MM.1S (cell line): ENCODE measurements at regions not wholly inside any gene's neighbourhood (a gene's known extent, or its start where the extent isn't known, plus 50 kb on each side); places are given as distances from the start of the nearest gene placed in this dataset.

ENCODE experiments used
- DNase-seq: peaks from one replicate; pipeline ENCODE4 v3.0.0-alpha.2; 2015
- H2AFZ ChIP-seq: fragments of 300-600 bp; sonication (generic); 2 replicates; pipeline ENCODE4 v1.6.0; 2016; ENCODE audit warnings: antibody characterized with exemption, low read length
- H3F3A ChIP-seq: fragments of 300-600 bp; sonication (generic); 2 replicates; pipeline ENCODE4 v1.6.1; 2016; ENCODE audit warnings: mild to moderate bottlenecking, antibody characterized with exemption, low read length, moderate library complexity, mixed read lengths; ENCODE audit not compliant: insufficient read depth
- H3K27ac ChIP-seq: fragments of 300-600 bp; sonication (generic); 2 replicates; pipeline ENCODE4 v1.5.1; 2016; ENCODE audit warnings: mild to moderate bottlenecking, low read length
- H3K27me3 ChIP-seq: fragments of 300-600 bp; sonication (generic); replicated peaks from 2 replicates; pipeline ENCODE4 v1.6.0; 2016; ENCODE audit warnings: low read length; ENCODE audit not compliant: insufficient read depth
- H3K36me3 ChIP-seq: fragments of 300-600 bp; sonication (generic); replicated peaks from 2 replicates; pipeline ENCODE4 v1.6.1; 2016; ENCODE audit warnings: mild to moderate bottlenecking, low read length, mixed read lengths; ENCODE audit not compliant: insufficient read depth
- H3K4me1 ChIP-seq: fragments of 300-600 bp; sonication (generic); 2 replicates; pipeline ENCODE4 v1.6.1; 2016; ENCODE audit warnings: low read length, mixed read lengths
- H3K4me2 ChIP-seq: fragments of 300-600 bp; sonication (generic); 2 replicates; pipeline ENCODE4 v1.6.0; 2016; ENCODE audit warnings: low read depth, low read length
- H3K4me3 ChIP-seq: fragments of 300-600 bp; sonication (generic); 2 replicates; pipeline ENCODE4 v1.5.1; 2016; ENCODE audit warnings: low read length, mixed read lengths
- H3K79me2 ChIP-seq: fragments of 300-600 bp; sonication (generic); 2 replicates; pipeline ENCODE4 v1.6.1; 2016; ENCODE audit warnings: mixed run types, low read length, mixed read lengths
- H3K9ac ChIP-seq: fragments of 300-600 bp; sonication (generic); 2 replicates; pipeline ENCODE4 v1.6.1; 2016; ENCODE audit warnings: low read length, mixed read lengths
- H3K9me2 ChIP-seq: fragments of 300-600 bp; sonication (generic); replicated peaks from 2 replicates; pipeline ENCODE4 v1.6.1; 2016; ENCODE audit warnings: mild to moderate bottlenecking, low read length, mixed read lengths; ENCODE audit not compliant: insufficient read depth
- H3K9me3 ChIP-seq: fragments of 300-600 bp; sonication (generic); replicated peaks from 2 replicates; pipeline ENCODE4 v1.6.1; 2016; ENCODE audit warnings: mild to moderate bottlenecking, low read length, mixed read lengths; ENCODE audit not compliant: insufficient read depth
- H4K20me1 ChIP-seq: fragments of 300-600 bp; sonication (generic); 2 replicates; pipeline ENCODE4 v1.6.1; 2016; ENCODE audit warnings: mild to moderate bottlenecking, low read length, moderate library complexity, mixed read lengths; ENCODE audit not compliant: insufficient read depth
- EZH2 ChIP-seq: fragments of 300-600 bp; sonication (generic); optimal IDR thresholded peaks from 2 replicates; pipeline ENCODE3; 2017; ENCODE audit warnings: low read depth, mild to moderate bottlenecking, antibody characterized with exemption, low read length, mixed read lengths
- EZH2phosphoT487 ChIP-seq: fragments of 300-600 bp; sonication (generic); IDR thresholded peaks from 2 replicates; pipeline ENCODE4 v1.6.1; 2018; ENCODE audit warnings: antibody characterized with exemption, low read length
- TF ChIP-seq, protein P1 (sequence below): fragments of 300-600 bp; sonication (generic); IDR thresholded peaks from 2 replicates; pipeline ENCODE4 v1.5.1; 2016; ENCODE audit warnings: antibody characterized with exemption, low read length, mixed read lengths

DNA sequence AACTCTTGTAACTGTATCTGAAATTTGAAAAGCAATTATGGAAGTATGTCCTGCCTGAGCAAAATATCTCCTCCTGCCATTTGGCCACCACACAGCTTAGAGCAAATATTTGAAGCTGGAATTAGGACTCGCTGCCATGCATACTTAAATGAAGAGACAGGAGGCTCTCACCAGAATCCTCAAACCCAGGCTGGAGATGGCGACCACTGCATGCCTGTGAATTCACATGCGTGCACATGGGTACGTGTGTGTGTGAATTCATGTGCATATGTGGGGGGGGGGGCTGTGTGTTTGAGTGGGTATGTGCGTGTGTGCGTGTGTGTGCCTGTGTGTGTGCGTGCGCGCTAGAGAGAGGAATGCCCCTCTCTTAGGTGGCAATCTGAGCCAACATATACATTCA is 84.1 kb upstream of the IRX1 start:
- H3K4me3 ChIP-seq: no peak overlapping the region
- no peaks in the 10 kb centered on the region for H4K20me1 ChIP-seq
- no peaks in the 10 kb centered on the region for H3K9me3 ChIP-seq
- H3K79me2 ChIP-seq: no peaks in the 10 kb centered on the region
- H3K4me2 ChIP-seq: no peak overlapping the region
- no peaks in the 10 kb centered on the region for H3K36me3 ChIP-seq
- no peaks in the 10 kb centered on the region for H3F3A ChIP-seq
- H3K9ac ChIP-seq: no peak overlapping the region
- H2AFZ ChIP-seq: no peak overlapping the region
- no peaks in the 10 kb centered on the region for H3K4me1 ChIP-seq
- H3K27ac ChIP-seq: no peak overlapping the region
- no peak for DNase-seq
- H3K27me3 ChIP-seq: no peaks in the 10 kb centered on the region
- no peak for TF ChIP-seq EZH2phosphoT487
- no peak for TF ChIP-seq EZH2
- TF ChIP-seq, protein P1, sequence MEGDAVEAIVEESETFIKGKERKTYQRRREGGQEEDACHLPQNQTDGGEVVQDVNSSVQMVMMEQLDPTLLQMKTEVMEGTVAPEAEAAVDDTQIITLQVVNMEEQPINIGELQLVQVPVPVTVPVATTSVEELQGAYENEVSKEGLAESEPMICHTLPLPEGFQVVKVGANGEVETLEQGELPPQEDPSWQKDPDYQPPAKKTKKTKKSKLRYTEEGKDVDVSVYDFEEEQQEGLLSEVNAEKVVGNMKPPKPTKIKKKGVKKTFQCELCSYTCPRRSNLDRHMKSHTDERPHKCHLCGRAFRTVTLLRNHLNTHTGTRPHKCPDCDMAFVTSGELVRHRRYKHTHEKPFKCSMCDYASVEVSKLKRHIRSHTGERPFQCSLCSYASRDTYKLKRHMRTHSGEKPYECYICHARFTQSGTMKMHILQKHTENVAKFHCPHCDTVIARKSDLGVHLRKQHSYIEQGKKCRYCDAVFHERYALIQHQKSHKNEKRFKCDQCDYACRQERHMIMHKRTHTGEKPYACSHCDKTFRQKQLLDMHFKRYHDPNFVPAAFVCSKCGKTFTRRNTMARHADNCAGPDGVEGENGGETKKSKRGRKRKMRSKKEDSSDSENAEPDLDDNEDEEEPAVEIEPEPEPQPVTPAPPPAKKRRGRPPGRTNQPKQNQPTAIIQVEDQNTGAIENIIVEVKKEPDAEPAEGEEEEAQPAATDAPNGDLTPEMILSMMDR: no peak
- H3K9me2 ChIP-seq: no peaks in the 10 kb centered on the region

DNA sequence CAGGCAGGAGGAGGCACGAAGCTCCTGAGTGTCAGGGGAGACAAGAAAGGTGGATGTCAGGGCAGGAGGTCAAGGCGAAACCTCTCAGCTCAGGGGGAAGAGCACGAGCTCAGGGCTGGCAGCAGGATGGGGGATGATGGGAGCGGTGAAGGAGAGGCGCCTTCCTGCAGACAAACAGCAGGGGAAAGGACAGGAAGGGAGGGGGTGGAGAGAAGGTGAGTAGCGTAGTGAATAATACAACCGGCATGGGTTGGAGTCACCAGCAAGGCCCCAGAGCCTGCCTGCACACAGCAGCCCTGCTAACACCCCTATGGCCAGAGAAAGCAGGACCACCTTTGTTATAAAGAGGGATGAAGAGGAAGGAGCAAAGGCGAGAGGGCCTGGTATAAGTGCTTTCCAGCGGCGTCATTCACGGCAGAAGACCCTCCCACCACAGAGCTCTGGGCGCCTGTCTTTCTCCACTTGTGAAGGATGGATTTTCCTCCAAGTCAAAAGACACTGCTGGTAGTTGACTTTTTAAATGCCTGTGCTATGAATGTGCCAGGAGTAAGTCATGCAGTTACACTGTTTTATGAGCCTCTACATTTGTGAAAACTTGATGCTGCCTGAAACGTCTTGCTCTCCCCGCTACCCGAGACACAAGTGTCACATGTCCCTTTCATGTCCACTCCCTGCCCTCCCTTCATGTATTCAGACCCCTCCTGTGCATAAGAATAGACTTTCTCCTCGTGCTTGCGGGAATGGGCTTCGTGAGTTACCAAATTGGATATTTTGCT is 84.8 kb upstream of the IRX1 start:
- H3K4me3 ChIP-seq: no peak overlapping the region
- H3K4me1 ChIP-seq: no peaks in the 10 kb centered on the region
- TF ChIP-seq EZH2phosphoT487: no peak
- TF ChIP-seq, protein P1: no peak
- no peak for TF ChIP-seq EZH2
- no peaks in the 10 kb centered on the region for H3K9me3 ChIP-seq
- DNase-seq: no peak
- H4K20me1 ChIP-seq: no peaks in the 10 kb centered on the region
- no peaks in the 10 kb centered on the region for H3K27me3 ChIP-seq
- H3K9ac ChIP-seq: no peak overlapping the region
- H3K9me2 ChIP-seq: no peaks in the 10 kb centered on the region
- no peak overlapping the region for H2AFZ ChIP-seq
- no peaks in the 10 kb centered on the region for H3K36me3 ChIP-seq
- no peaks in the 10 kb centered on the region for H3K79me2 ChIP-seq
- no peak overlapping the region for H3K4me2 ChIP-seq
- H3F3A ChIP-seq: no peaks in the 10 kb centered on the region
- no peak overlapping the region for H3K27ac ChIP-seq

DNA sequence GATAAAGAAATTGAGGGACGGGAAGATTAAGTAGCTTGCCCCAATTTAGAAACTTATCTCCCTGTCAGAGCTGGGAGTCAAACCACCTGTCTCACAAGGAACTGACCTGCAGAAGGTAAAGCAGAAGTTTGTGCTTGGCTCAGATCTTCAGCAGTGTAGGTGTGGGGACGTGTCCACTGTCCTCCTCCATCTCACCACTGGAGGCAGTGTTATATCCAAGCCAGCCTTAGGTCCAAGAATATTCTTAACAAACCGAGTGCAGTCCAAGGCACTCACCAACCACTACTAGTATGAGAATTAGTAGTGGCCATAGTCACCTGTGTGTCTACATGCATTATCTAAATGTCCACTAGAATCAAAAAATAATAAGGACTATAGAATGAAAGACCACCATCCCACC is 86.3 kb upstream of the IRX1 start:
- no peaks in the 10 kb centered on the region for H3K27me3 ChIP-seq
- H3K36me3 ChIP-seq: no peaks in the 10 kb centered on the region
- no peak overlapping the region for H2AFZ ChIP-seq
- no peaks in the 10 kb centered on the region for H3K9me2 ChIP-seq
- no peaks in the 10 kb centered on the region for H3F3A ChIP-seq
- no peak overlapping the region for H3K4me3 ChIP-seq
- H3K9me3 ChIP-seq: no peaks in the 10 kb centered on the region
- no peak overlapping the region for H3K9ac ChIP-seq
- H3K4me1 ChIP-seq: no peaks in the 10 kb centered on the region
- H3K4me2 ChIP-seq: no peak overlapping the region
- DNase-seq: no peak
- no peak overlapping the region for H3K27ac ChIP-seq
- no peaks in the 10 kb centered on the region for H4K20me1 ChIP-seq
- TF ChIP-seq, protein P1: peak; percentile 15; the same call in 1 of the 2 replicates
- no peak for TF ChIP-seq EZH2
- H3K79me2 ChIP-seq: no peaks in the 10 kb centered on the region
